Stimulated activated memory B cell treated with anti-CD40 and anti-IgM and Interleukin-4, amounts not matched to agents 10 μg/mL and 1 μg/mL and 100 μg/mL, for 72 hours (primary cell): ENCODE measurements at regions not wholly inside any gene's neighbourhood (a gene's known extent, or its start where the extent isn't known, plus 50 kb on each side); places are given as distances from the start of the nearest gene placed in this dataset.
A peak's percentile ranks its signal among the peaks of the same experiment; 100 is the strongest.

Experiments
- ATAC-seq: fragments of 150-1000 bp; cut with Tn5 transposase; 2 replicates; pipeline ENCODE4 v1.10.0; 2021
- H3K27ac Mint-ChIP-seq: one replicate; pipeline ENCODE4 v1.8.0; 2022; ENCODE audit warnings: mild to moderate bottlenecking, mixed read lengths
- H3K27me3 Mint-ChIP-seq: one replicate; pipeline ENCODE4 v1.8.0; 2022; ENCODE audit warnings: mixed read lengths
- H3K36me3 Mint-ChIP-seq: one replicate; pipeline ENCODE4 v1.8.0; 2022; ENCODE audit warnings: mixed read lengths
- H3K4me1 Mint-ChIP-seq: one replicate; pipeline ENCODE4 v1.8.0; 2022; ENCODE audit warnings: mixed read lengths
- H3K4me3 Mint-ChIP-seq: one replicate; pipeline ENCODE4 v1.8.0; 2022; ENCODE audit warnings: mild to moderate bottlenecking, moderate library complexity, mixed read lengths
- H3K9me3 Mint-ChIP-seq: one replicate; pipeline ENCODE4 v1.8.0; 2022; ENCODE audit warnings: mixed read lengths

GRCh38 chr4:184536881-184537248, 62.5 kb upstream of the IRF2 start:
- peak overlapping the region; percentile 85 for H3K4me3 Mint-ChIP-seq
- H3K27ac Mint-ChIP-seq: peak overlapping the region; percentile 95
- peaks cover 54% of the 10 kb centered on the region for H3K4me1 Mint-ChIP-seq
- no peaks in the 10 kb centered on the region for H3K9me3 Mint-ChIP-seq
- H3K36me3 Mint-ChIP-seq: no peaks in the 10 kb centered on the region
- ATAC-seq: peak; percentile 3
- H3K27me3 Mint-ChIP-seq: no peaks in the 10 kb centered on the region

DNA sequence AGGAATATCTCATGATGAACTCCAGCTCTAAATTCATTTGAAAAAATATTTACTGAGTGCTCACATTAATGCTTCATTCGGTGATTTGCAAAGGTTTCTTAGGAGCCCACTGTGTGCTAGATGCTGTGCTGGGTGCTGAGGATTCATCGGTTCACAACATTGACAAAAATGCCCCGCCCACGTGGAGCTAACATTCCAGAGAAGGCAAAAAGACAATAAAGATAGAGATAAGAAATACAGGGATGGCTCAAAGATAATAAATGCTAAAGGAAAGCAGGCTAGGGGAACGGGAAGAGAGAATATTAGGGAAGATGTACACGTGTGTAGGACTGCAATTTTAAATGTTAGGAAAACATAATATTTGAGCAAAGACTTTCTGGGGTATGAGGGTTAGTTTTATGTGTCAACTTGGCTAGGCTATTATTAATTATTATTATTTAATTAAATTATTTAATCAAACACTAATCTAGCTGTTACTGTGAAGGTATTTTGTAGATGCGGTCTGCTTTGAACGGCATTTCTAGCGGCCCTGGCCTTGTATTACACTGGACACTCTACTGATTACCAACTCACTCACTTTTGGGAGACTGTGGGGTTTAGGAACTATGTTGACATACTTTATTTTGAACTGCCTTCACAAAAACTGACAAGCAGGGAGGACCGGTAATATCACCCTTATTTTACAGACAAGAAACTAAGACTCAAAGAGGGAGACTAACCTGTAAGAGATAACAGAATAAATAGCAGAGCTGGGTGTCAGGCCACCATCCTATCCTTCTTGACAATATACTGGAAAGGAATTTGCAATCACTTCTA, 61.9 kb upstream of the IRF2 start:
- ATAC-seq: no peak
- Mint-ChIP-seq H3K36me3 (no peaks in the 10 kb centered on the region), H3K4me3 (peak overlapping the region; percentile 85), H3K9me3 (no peaks in the 10 kb centered on the region), H3K27me3 (no peaks in the 10 kb centered on the region), H3K4me1 (peaks cover 60% of the 10 kb centered on the region), H3K27ac (peak overlapping the region; percentile 95)

- H3K27me3 Mint-ChIP-seq: no peaks in the 10 kb centered on the region
- H3K4me3 Mint-ChIP-seq: peak overlapping the region; percentile 83
- peaks cover 71% of the 10 kb centered on the region for H3K4me1 Mint-ChIP-seq
- H3K27ac Mint-ChIP-seq: peak overlapping the region; percentile 95
- H3K36me3 Mint-ChIP-seq: no peaks in the 10 kb centered on the region
- peak; percentile 46 for ATAC-seq
- no peaks in the 10 kb centered on the region for H3K9me3 Mint-ChIP-seq
Observed at GRCh38 chr4:184534511-184535391, 60.4 kb upstream of the IRF2 start.

DNA sequence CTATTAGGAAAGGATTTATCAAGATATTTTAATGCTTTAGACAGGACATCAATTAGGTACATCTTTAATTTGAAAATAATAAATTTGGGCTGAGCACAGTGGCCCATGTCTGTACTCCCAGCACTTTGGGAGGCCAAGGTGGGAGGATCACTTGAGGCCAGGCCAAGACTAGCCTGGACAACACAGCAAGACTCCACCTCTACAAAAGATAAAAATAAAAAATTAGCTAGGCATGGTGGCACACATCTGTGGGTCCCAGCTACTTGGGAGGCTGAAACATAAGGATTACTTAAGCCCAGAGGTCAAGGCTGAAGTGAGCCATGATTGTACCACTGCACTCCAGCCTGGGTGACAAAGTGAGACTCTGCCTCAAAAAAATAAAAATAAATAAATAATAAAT, 59.6 kb upstream of the IRF2 start:
- Mint-ChIP-seq H3K4me3 (no peak overlapping the region), H3K4me1 (peaks cover 79% of the 10 kb centered on the region), H3K27ac (peak overlapping the region; percentile 95), H3K27me3 (no peaks in the 10 kb centered on the region), H3K36me3 (no peaks in the 10 kb centered on the region), H3K9me3 (no peaks in the 10 kb centered on the region)
- ATAC-seq: no peak

GRCh38 chr4:184531008-184531407, 56.7 kb upstream of the IRF2 start:
- no peaks in the 10 kb centered on the region for H3K36me3 Mint-ChIP-seq
- peak overlapping the region; percentile 30 for H3K27ac Mint-ChIP-seq
- no peak overlapping the region for H3K4me3 Mint-ChIP-seq
- H3K27me3 Mint-ChIP-seq: no peaks in the 10 kb centered on the region
- H3K9me3 Mint-ChIP-seq: no peaks in the 10 kb centered on the region
- no peak for ATAC-seq
- peaks cover 76% of the 10 kb centered on the region for H3K4me1 Mint-ChIP-seq

DNA sequence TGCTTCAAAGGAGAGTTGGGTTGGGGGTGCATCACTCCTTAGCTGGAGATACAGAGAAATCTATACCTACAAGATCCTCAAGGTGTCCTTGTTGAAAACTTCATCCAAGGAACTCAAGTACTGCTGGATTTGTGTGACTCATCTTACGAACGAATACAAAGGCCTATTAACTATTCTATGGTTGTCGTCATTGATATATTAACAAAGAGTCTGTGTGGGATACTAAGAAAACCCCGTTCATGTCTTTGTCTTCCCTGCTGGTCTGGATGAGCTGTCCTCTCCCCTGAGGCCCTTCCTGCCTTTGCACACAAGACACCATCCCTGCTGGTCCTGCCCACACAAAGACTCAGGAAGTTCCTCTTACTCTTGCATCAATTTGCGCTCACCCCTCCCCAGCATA, 54.9 kb upstream of the IRF2 start:
- no peaks in the 10 kb centered on the region for H3K27me3 Mint-ChIP-seq
- no peak overlapping the region for H3K27ac Mint-ChIP-seq
- H3K4me3 Mint-ChIP-seq: no peak overlapping the region
- no peak for ATAC-seq
- H3K36me3 Mint-ChIP-seq: peaks cover 10% of the 10 kb centered on the region
- no peaks in the 10 kb centered on the region for H3K9me3 Mint-ChIP-seq
- peaks cover 59% of the 10 kb centered on the region for H3K4me1 Mint-ChIP-seq

DNA sequence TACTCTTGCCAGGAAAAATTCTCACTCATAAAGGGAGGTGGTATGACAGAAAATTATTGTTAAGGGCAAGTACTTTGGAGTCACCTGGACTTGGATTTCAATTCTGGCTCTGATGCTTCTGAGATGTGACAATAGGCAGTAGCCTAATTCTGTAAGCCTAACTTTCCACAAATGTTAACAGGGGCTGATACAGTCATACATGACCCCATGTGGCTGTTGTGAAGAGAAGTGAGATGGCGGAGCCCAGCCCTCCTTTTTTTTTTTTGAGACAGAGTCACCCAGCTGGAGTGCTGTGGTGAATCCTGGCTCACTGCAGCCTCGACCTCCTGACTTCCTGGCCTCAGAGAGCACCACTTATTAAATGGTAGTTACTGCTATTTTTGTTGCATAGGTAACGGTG, 54.4 kb upstream of the IRF2 start:
- peaks cover 53% of the 10 kb centered on the region for H3K4me1 Mint-ChIP-seq
- H3K9me3 Mint-ChIP-seq: no peaks in the 10 kb centered on the region
- no peaks in the 10 kb centered on the region for H3K27me3 Mint-ChIP-seq
- H3K27ac Mint-ChIP-seq: no peak overlapping the region
- no peak overlapping the region for H3K4me3 Mint-ChIP-seq
- peaks cover 10% of the 10 kb centered on the region for H3K36me3 Mint-ChIP-seq
- ATAC-seq: no peak

DNA sequence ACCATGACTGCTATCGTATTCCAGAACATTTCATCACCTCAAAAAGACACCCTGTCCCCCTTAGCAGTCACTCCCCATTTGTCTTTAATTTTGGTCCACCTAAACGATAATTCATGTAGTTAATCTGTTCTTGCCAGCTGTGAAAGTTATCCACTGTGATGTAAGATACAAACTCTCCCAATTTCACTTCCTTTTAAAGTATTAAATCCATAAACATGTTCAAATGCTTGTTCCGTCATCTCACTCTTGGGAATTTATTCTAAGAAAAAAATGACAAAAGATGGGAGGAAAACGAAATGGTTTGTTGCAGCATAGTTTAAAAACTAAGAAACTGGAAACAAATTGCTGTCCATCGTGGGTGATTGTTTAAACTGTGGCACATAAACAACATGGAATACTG, 53.7 kb upstream of the IRF2 start:
- Mint-ChIP-seq H3K27ac (no peak overlapping the region), H3K9me3 (no peaks in the 10 kb centered on the region), H3K4me1 (peaks cover 46% of the 10 kb centered on the region), H3K36me3 (peaks cover 10% of the 10 kb centered on the region), H3K27me3 (no peaks in the 10 kb centered on the region), H3K4me3 (no peak overlapping the region)
- no peak for ATAC-seq

GRCh38 chr4:184526228-184526627, 51.9 kb upstream of the IRF2 start:
- H3K36me3 Mint-ChIP-seq: peaks cover 10% of the 10 kb centered on the region
- H3K4me1 Mint-ChIP-seq: peaks cover 31% of the 10 kb centered on the region
- peaks cover 3% of the 10 kb centered on the region for H3K9me3 Mint-ChIP-seq
- no peaks in the 10 kb centered on the region for H3K27me3 Mint-ChIP-seq
- H3K4me3 Mint-ChIP-seq: no peak overlapping the region
- ATAC-seq: no peak
- H3K27ac Mint-ChIP-seq: no peak overlapping the region
